HG03045 (cell line): ENCODE measurements at regions not wholly inside any gene's neighbourhood (a gene's known extent, or its start where the extent isn't known, plus 50 kb on each side); places are given as distances from the start of the nearest gene placed in this dataset.
A peak's percentile ranks its signal among the peaks of the same experiment; 100 is the strongest.

Source experiments
- ATAC-seq: cut with Tn5 transposase; IDR thresholded peaks from one replicate; pipeline ENCODE4 v1.9.1; 2021; ENCODE audit warnings: mild to moderate bottlenecking, moderate library complexity; ENCODE audit not compliant: unreplicated experiment

DNA sequence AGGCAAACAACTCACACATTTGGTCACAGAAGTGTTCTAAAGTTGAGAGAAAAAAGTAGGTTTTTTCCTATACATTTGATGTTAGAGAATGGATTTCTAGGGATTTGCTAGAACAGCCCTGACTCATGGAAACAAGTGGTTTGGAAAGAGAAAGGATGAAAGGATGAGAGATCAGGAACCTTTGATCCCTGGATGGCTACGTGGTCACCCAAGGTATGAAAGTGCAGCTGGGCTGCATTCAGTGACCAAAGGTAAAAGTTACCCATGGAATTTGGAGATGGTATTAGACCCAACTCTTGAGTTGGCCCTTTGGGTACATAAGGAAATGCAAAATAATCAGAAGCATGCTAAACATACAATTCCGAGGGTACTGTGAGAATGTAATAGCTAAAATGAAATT is 61.3 kb upstream of the SPIN1 start:
- no peak for ATAC-seq

DNA sequence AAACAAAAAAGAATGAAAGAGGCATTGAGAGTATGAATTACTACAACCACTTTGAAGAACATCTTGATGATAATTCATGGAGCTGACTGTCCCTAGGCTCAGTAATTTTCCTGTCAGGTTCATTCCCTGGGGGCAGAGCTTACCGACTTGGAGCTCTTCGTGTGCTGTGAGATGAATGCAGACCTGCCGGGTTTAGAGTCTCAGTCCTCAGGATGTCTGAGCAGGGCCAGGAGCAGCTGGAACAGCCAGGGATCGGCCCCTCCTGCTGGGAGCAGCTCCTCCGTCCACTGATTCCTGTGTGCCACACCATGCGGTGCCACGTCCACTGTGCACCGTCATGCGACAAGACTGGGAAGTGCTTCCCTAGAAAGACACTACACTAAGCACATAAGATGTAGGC is 62.2 kb upstream of the SPIN1 start:
- ATAC-seq: no peak

DNA sequence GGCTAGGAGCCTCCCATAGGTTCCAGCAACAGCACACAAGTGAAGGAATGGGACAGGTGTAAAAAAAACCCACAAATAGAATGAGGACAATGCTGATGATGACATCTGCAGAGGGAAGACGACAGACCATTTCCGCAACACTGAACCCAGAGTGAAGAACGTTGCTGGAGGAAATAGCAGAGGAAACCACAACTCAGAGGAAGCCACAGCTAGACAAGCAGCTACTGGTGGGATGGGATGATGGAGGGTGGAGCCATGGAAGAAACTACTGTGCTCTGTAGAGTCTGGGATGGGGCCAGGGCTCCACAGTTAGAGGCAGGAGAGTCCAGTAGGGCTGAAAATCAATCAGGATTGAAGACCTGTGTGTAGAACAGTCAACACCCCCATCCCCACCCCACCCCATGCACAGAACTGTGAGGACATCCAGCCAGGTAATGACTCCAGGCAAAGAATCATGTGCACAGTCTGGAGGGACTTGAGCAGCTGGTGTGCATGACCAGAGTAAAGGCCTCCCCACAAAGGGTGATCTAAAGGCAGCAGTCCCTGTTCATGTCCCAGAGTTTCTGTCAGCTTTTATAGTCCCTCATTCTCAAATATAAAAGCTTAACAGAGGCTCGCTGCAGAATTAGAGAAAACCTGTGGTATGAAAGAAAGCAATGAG is 65.2 kb upstream of the SPIN1 start:
- no peak for ATAC-seq

DNA sequence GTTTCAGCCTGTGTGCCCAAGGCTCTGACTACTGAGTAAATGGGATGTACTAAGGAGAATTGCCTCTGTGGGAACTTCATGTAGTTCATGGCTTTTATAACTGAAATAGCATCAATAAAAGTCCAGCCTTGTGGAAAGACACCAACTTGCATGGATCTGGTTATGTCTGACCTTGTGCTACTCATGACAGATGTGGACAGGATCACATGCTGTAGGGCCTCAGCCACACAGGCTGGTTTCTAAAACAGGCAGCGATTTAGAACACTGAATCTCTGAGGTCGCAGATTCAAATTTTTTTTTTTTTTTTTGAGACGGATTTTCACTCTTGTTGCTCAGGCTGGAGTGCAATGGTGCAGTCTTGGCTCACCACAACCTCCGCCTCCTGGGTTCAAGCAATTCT is 66.5 kb upstream of the SPIN1 start:
- ATAC-seq: no peak

DNA sequence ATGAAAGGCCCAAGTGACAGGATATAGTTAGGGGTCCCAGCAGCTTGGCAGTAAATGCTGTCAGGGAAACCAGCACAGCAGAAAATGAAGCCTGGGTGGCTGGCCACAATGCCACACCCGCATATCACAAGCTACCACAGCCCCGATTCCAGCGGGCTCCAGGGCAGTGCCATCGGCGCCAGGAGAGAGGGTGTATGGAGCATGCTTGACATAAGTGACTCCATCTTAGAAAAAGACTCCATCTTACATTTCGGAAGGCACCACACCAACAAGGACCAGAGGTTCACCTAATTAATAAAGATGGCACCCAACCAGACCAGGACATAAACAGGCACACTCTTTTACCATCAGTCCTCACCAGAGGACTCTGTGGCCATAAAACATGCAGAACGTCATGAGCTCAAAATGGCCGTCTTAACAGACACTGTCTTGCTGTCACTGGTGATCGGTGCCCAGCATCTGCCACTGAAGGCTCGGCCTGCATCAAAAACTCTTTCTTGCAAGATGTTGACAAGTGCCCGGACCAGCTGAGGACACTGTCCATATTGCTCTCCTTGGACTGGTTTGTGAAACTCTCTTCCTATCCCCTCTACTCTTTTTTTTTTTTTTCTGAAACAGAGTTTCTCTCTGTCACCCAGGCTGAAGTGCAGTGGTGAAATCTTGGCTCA is 67.4 kb upstream of the SPIN1 start:
- ATAC-seq: no peak

DNA sequence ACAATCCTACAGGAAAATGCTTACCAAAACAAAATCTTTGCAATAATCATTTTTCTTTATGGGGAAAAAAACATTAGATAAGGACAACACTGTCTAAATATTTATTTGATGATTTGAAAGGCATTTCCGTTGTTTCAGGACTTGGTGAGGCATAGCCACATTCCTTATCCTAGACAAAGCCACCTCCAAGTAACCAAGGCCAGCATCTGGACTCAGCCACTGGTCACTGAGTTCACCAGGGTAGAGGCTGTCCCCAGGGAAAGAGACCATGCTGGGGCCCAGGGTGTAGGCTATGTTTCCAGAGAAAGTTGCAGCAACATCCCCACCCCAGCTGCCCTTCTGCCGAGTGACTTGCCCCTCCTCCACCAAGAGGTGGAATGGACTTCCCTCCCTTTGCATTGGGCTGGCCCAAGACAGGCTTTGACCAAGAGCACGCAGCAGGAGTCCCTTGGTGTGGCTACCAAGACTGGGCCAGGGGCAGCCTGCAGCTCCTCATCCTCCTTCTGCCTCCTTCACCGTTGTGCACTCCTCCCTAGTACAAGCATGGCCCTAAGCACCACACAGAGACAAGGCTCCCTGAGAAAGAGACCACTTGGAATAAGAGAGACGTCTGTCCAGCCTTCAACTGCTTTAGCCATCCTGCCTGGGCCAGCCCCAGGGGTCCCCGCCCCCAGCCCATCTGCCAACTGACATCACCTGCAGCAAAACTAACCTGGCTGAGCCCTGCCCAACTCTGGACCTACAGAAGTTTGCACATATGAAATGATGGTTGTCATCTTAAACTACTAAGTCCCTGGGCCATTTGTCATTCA is 68.1 kb upstream of the SPIN1 start:
- no peak for ATAC-seq

DNA sequence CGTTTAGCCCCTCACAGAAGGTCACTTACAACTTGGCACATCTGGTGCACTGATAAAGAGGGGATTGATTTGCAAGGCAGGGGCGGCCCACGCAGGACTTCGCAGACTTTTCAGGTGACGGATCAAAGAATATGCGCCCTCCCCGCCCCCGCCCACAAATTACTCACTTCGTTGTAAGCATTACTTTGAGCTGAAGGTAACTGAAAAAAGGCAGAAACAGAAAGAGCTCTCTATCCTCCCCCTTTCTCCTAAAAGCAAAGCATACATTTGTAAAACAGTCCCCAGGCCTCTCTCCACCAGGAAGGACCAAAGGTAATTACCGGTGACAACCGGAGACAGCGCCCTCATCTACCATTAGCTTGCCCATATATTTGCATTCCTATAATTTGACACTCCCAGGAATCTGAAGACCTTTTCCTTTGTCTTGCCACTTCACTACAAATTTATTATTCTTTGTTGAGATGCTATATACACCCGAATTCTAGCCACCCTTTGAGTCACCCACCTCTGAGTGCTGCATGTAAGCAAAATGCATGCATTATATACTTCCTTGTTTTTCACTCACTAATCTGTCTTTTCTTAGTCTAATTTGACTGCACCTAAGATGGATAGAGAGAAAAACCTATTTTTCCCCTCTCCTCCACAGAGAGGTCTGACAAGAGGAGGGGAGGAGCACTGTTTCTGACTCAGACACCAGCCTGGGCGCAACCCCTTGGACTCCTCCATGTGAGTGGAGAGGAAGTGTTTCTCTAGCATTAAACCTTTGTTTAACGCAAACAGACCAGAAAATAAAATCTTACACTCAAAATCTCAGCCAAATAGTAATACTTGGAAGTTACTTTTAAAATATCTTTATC is 74.7 kb upstream of the SPIN1 start:
- no peak for ATAC-seq

DNA sequence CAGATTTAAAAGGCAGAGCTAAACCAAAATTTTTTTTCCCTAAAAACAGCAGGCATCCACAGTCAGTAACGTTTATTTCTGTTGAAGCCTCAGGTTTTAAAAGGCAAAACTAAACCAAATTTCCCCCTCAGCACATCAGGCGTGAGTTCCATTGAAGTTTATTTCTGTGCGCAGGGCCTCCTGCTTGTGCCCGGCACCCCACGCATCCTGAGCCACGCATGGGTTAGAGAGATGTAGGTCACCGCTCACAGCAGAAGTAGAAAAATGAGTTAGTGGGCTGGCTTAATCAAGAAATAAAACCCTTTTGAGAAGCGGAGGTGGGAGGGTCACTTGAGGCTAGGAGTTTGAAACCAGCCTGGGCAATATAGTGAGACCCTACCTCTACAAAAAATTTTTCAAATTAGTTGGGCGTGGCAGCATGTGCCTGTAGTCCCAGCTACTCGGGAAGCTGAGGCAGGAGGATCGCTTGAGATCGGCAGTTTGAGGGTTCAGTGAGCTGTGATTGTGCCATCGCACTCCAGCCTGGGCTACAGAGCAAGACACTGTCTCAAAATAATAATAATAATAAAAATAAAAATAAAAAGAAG is 75.6 kb upstream of the SPIN1 start:
- no peak for ATAC-seq

DNA sequence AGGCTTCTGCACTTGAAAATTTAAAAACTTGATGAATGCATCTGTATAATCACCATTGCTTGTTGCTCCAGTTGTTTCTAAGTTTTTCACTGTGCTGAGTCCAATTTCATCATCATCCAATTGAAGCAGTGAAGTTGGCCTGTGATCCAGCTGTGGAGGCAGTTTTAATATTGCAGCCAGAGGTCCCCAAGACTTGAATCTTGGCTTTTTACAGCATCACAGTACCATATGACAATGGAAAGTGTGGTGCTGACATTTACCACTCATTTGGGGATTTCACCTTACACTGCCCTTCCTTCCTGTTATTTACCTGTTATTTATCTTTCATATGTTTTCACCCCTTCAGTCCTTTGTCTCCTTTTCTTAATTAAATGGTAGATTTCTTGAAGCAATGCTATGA is 76.2 kb upstream of the SPIN1 start:
- ATAC-seq: no peak

DNA sequence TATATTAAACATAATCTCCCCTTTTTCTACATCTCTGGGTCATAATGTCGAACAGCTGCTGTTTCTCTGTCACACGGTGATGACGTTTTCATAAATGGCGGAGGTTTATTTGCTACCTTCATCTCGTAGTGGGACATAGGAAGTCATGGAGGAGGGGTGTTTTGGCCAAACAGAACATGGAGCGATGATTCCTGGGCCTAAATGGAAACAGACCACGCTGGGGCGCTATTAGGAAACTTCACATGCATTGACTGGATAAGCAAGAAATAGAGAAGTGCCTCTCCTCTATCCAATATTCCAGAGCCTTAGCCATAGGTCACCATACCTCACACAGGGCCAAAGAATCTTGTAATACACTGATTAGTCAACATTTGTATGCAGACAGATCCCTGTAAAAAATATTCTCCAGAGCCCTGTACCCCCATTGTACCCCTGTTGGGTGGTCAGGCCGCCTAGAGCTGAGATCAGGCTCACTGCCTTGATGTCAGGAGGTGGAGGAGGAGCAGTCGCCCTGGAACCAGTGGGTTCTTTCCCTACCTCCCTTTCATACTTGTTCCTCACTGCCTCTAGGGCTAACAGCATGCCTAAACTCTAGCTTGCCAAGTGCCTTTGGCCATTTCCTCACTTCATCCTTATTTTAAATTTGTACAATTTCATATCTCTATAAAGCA is 77.8 kb upstream of the SPIN1 start:
- ATAC-seq: no peak

DNA sequence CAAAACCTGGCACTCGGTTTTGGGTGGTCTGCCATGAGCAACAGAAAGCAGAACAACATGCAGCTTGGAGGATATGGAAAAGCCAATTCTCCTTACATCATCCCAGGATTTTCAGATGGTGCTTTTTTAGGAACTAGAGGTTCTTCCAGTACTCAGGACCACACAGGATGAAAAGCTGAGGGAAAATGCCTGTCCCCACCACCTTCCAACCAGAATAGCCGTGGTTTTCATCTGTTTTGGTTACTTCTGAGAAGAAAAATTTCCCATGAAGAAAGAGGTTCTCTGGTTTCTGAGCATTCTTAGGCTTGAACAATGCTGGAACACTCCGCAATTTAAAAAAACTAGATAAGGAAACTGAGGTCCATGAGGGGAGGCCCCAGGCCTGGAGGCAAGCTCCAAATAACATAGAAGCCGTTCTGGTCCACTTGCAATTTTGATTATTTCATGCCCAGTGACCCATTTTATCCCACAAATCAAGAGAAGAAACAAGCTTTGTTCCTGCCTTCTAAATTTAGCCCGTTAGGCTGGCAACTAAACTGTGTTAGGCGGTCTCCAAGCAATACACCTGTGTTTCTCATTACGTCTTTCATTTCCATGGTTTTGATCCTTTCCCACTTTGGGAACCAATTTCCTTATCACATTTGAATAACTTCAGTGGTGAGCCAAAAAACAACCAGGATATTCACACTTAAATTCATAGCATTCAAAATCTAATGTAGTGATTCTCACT is 79.2 kb upstream of the SPIN1 start:
- ATAC-seq: no peak

DNA sequence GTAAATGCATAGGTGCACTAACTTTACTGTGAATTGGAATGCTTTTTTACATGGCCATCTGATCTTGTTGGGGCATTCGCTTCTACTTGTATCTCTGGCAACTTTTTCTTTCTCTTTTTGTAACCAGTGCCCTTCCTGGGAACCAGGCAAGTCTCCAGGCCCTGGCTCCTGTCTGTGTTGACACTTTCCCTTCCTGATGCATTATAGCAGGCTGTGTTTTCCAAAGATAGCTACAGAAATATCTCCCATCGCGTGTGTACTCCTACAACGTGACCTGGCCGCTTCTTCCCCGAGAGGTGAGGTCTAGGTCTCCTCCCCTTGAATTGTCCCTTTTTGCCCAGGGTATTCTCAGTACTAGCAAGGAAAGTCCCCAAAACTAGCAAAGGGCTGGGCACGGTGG is 81.1 kb upstream of the SPIN1 start:
- no peak for ATAC-seq

DNA sequence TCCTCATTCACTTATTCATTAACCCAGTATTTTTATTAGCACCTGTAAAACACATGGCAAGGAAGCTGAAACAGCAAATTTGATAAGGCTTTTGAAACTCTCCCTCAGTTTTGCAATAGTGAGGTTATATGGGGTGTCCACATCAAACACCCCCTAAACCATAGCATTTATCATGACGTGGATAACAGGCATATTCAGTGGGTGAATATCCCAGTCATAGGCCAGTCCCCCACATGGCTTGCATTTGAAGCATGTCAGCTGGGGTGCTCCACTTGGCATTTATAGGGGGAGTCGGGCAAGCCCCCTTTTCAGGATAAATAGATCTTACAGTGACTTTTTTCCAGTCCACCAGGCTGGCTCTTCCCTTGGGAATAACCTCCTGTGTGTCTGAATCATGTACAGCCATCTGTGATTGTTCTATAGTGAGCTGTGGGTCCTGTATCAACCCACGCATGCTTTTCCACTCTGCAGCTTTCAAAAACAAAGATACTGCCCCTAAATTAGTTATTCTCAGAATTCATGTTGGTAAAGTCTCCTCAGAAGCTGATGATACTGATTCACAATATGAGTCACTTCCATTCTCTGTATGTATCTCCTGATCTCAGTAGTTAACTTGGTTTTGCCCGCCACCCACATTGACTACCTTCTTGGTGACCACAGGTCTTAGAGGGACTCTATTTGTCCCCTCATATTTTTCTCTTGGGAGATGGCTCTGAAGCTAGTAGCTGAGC is 84.4 kb upstream of the SPIN1 start:
- ATAC-seq: peak; percentile 90

DNA sequence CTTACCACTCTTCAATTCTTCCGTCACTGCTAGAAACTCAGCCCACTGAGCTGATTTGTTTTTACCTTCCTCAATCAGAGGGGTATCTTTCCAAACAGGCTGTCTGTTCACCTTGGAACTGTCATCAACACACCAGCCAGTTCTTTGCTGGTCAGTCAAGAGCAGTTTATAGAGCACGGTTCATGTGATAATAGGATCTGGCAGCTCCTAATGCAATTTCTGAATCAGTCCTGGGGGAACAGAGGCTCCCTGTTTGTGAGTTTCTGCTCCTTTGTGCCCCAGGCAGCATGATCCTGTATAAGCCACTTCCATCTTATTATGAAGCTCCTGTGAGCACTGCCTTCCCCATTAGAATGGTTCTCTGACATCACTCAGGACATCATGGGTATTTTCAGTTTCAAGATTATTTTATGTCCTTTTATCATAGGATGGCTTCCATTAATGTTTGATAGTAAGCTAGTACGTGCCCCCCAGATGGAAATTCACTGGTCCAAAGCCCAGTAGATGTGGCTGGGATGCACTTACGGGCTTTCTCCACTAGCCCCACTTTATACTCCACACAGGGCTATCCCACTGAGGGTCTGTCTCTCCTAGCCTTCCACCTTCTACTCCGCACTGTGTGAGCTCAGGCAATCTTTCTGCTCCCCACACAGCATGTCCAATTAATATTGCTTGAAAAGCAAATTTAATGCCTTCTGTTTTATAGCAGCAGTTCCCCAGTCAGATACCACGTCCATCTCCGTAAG is 85.5 kb upstream of the SPIN1 start:
- ATAC-seq: no peak

DNA sequence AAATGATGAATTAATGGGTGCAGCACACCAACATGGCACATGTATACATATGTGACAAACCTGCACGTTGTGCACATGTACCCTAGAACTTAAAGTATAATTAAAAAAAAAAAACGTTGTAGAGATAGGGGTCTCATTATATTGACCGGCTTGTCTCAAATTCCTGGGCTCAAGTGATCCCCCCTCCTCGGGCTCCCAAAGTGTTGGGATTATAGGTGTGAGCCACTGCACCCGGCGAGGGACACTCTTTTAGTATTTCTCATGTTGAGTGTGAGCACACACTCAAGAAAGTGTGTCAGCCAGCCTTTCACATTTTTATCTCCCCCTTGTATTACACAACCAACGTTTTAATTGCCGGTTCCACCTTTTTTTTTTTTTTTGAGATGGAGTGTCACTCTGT is 87.7 kb upstream of the SPIN1 start:
- no peak for ATAC-seq

DNA sequence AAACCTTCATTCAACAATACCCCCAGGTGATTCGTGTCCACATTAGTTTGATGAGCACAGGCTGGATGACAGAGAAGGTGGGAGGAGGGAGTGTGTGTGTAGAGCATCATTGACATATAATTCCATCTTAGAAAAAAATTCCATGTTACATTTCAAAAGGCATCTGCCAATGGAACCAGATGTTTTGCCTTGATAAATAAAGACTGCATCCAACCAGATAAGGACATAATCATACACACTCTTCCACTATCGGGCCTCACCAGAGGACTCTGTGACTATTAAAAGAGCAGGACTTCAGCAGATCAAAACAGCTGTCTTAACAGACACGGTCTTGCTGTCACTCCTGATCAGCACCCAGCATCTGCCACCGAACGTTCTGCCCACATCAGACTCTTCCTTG is 96.4 kb upstream of the SPIN1 start:
- no peak for ATAC-seq

DNA sequence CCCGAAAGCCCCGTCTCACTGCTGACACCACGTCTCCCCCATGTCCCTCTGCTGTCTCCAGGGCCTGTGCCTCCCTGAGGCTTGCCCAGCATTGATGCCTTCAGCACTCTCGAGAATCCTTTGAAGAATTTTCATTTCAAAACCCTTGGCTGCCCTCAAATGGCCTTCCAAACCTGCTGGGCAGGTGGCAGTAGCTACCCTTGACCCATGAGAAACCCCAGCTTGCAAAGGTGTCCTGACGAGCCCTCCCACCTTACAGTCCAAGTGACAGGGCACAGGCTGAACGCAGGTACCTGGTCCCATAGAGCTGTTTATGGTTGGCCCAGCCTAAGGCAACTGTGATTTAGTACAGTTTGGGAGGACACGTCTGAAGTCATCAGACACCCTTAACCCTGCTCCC is 97.2 kb upstream of the SPIN1 start:
- no peak for ATAC-seq

DNA sequence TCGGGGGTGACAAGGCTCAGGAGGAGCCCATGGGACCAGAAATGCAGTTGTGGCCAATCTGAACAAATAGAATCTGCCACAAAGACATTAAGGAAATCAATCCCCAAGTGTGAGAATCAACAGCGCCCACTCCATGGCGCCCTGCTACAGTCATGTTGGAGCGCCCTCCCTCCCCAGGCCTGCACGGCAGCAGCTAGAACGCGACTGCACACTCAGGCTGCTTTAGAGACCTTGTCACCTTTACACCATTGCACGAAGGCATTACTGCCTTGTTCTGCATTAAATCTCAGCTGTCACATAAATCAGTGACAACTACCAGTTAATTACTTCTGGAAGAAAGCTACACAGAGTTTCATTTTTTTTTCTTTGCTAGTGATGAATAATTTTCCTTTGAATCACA is 98.7 kb upstream of the SPIN1 start:
- no peak for ATAC-seq
